ENCODE measurements at regions not wholly inside any gene's neighbourhood (a gene's known extent, or its start where the extent isn't known, plus 50 kb on each side); places are given as distances from the start of the nearest gene placed in this dataset.
"Not testable (repeated sequence)": the region's sequence is repeated elsewhere in the genome, so short reads cannot be mapped to it uniquely, and the experiment has no call there.

DNA sequence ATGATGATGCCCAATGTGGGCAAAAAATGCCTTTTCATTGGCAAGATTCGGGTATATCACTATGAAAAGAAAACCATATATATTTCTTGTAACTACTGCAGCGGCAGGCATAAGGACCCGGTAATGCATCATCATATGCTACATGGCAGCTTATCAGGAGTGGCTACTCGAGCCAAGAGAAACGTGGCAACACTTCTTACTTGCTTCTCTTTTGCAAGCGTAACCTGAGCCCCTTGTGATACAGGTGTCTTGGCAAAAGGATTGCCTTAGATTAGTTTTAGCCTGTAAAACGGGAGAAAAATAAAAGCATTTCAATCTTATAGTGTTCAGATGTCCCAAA lies 280.3 kb downstream of the SPRY1 start:
- no peak for DNase-seq

DNA sequence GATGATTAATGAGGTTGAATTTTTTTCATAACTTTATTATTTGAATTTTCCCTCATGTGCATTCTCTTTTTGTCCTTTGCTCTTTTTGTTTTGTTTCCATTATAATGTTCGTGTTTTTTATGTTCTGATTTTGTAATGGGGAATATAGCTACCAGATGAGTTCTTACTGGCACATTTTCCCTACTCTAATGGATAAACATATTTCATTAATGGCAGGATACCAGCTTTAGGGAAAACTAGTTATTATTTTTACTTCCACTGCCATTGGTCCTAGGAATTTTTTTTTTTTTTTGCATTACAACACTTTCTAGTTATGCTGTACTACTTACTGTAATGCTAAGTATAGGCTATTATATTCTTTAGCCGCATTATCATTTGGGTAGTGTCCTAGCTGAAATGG lies 286.3 kb downstream of the SPRY1 start:
- DNase-seq, result no peak

DNA sequence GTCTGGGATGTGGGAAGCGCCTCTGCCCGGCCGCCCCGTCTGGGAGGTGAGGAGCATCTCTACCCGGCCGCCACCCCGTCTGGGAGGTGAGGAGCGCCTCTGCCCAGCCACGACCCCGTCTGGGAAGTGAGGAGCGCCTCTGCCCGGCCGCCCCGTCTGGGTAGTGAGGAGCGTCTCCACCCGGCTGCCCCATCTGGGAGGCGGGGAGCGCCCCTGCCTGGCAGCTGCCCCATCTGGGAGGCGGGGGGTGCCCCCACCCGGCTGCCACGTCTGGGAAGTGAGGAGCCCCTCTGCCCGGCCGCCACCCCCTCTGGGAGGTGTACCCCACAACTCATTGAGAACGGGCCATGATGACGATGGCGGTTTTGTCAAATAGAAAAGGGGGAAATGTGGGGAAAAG lies 288.3 kb downstream of the SPRY1 start:
- DNase-seq, result not testable (repeated sequence)

DNA sequence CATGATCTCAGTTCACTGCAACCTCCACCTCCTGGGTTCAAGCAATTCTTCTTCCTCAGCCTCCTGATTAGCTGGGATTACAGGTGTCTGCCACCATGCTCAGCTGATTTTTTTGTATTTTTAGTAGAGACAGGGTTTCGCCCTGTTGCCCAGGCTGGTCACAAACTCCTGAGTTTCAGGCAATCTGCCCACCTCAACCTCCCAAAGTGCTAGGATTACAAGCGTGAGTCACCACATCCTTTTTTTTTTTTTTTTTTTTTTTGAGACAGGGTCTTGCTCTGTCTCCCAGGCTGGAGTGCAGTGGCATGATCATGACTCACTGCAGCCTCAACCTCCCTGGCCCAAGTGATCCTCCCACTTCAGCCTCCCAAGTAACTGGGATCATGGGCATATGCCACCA lies 298.9 kb downstream of the SPRY1 start:
- not testable (repeated sequence) for DNase-seq

DNA sequence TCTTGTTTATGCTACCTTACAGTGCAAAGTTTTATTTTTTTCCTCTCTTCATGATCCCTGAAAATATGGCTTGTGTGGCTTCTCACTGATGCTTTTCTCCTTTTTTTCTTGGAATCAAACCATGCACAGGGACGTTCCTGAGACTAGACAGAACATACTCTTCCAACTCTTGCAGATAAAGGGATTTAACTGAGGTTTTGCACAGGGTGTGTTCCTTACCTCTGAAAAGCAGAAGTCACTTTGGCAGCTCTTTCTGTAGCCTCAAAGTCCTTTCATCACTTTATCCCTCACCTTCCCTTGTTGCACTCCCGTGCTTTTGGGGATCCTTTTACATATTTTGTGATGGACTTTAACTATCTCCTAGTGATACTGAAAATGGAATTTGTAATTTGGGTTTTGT lies 300.1 kb downstream of the SPRY1 start:
- no peak for DNase-seq

DNA sequence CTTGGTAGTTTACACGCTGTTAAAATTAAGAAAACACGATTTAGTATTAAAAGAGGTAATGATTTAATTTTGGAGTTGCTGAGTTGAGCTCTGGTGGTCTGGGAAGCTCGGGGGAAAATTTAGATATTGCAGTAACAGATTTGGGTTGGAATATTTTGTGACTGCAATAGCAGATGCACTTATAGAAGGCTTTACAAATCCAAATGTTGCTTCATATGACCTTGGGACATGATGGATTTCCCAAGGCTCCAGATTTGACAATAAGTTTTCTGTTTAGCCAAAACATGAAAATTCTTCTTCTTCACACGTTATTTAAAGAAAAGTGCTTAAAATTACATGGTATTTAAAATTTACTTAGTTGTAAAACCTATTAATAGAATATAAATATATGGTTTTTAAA lies 302.0 kb downstream of the SPRY1 start:
- DNase-seq, result no peak

DNA sequence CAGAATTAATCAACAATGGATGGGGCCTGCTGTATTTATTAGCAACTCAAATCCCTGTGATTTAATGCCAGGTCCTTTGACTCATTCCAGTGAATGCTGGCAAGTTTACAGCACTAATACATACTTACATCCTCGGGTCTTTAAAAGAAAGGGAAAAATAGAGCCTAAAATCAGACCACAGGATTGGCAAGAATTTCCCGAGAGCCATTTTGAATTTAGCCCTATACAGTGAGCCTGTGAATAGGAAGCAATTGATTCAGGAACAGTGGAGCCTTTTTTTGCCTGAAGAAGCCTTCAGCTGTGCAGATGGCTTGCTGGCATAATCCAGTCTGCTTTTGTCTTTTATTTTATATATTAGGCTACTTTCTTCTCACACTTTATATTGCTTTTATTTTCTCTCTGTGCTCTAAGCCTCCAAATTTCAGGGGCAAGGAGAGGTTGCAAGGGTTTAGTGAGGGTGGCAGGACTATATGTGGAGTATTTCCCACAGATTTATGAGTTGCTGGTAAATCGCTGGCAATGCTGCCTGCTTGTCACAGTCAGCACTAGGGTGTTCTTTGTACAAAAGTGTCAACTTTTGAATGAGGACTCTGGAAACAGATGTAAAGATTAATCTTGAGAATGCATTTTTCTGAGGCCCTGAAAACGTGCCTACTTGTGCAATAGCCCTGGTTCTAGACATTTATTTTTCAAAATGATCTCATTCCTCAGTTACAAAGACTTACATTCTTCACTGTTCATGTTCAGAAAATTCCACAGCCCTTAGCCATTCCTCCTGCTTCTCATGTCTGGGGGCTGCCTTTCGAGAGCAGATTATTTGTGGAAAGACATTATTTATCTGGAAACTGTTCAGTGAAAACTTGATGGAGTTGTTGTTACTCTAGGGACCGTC lies 303.5 kb downstream of the SPRY1 start:
- DNase-seq, result peak; percentile 16

DNA sequence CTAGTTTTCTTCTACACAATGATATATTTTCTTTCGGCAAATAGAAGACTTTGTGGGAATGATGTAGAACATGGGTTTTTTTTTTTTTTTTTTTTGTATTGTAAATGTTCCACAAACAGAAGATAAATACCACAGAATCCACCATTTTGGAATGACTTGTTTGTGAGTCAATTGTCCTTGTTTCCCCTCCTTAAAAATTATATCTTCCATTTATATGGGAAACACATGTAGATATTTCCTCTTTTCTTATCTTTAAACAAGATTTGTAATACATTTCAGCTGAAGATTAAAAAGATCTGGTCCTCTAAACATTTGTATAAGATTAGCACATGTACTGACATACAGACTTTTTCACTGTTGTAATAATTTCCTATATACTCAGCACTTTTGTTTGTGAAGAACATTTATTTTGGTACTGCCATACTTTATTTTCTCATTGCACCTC lies 304.6 kb downstream of the SPRY1 start:
- no peak for DNase-seq

DNA sequence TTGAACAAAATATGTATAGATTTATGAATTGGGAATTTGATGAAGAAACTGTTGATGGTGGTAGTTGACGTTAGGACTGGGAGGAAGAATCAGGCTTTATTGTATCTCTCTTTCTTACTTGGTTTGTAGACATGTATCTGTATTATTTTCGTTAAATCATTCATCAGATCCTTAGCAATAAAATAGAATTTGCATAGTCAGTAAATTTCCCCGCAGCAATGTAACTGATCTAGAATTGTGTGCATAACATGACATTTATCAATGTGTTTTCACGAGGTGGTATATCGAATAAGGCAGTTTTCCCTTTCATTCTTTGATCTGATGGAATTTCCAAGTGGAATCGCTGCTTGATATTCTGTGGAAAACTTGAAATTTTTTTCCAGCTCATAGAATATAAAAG lies 308.8 kb downstream of the SPRY1 start:
- no peak for DNase-seq

DNA sequence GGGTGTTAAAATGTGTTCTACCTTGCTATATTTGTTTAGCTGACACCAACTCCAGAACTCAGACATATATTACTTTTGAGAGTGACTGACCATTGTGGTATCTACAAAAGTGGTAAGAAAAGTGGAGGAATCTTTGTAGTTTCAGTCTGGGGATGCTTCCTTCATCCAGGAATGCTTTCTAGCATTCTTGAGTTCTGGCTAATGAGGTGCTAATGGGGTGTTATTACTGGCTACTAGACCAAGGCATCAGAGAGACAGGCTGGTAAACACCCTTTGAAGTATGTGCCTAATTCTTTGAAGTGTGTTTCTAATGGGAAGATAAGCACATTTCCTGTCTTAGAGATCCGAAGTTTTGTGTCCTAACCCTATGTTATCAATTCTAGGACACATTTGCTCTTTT lies 310.4 kb downstream of the SPRY1 start:
- DNase-seq, result no peak

DNA sequence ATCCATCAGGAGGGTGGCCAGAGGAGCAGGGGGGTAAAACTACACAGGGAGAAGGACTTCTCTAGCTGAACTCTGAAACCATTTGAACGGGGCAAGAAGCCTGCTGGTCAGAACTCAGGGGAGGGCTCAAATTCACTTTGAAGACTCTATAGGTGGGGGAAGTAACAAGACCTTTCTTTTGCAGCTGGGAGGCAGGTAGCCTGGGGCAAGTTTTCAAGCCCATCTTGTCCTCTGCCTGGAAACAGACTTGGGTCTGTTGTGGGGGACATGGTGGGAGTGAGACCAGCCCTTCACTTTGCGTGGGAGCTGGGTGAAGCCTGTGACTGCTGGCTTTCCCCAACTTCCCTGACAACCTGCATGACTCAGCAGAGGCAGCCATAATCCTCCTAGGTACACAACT lies 312.3 kb downstream of the SPRY1 start:
- DNase-seq, result no peak

DNA sequence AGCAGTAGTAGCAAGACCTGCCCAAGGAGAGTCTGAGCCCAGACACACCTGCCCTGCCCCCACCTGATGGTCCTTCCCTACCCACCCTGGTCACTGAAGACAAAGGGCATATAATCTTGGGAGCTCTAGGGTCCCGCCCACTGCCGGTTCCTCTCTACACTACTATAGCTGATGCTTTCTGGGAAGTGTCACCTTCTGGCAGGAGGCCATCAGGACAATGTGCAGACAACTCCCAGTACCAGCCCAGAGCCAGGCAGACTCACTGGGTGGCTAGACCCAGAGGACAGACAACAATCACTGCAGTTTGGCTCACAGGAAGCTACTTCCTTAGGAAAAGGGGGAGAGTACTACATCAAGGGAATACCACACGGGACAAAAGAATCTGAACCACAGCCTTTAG lies 312.7 kb downstream of the SPRY1 start:
- DNase-seq, result no peak

DNA sequence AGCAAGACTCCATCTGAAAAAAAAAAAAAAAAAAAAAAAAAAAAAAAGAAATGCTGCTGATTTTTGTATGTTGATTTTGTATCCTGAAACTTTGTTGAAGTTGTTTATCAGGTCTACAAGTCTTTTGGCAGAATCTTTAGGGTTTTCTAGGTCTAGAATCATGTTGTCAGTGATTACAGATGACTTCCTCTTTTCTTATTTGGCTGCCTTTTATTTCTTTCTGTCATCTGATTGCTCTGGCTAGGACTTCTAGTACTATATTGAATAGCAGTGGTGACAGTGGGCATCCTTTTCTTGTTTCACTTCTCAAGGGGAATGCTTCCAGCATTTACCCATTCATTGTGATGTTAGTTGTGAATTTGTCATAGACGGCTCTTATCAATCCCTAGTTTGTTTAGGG lies 334.4 kb downstream of the SPRY1 start:
- DNase-seq, result no peak

DNA sequence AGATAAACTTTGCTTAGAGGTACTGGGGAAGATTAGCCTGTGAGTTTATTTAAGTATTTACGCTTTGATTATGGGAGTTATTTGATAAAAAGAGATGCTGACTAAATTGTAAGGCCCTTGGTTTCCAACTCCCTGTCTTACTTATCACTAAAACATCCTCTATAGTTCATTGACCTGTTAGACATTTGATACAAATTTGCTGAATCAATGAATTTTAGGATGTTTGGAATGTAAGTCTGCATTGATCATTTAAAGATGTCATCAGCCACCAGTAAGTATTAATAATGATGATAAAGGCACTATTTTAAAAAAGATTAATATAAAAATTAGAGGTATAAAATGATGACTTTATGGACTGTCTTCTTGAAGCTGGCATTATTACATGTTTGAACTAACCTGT lies 340.6 kb downstream of the SPRY1 start:
- no peak for DNase-seq

DNA sequence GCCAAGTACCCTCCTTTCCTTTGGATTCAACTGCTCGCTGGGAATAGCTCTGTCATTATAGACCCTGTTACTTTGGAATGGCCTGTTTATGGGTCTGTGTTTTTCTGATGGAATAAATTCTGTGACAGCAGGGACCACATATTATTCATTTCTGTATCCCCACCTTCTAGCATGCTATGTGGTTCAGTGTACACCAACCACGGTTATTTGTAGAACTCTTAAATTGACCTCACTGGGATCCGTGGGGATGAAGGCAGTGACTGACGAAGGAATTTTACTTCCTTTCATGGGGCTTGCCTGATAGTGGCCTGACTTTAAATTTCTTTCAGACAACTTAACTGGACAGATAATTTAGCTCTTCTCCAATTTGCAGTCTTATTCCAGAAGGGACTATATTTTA lies 343.2 kb downstream of the SPRY1 start:
- no peak for DNase-seq

DNA sequence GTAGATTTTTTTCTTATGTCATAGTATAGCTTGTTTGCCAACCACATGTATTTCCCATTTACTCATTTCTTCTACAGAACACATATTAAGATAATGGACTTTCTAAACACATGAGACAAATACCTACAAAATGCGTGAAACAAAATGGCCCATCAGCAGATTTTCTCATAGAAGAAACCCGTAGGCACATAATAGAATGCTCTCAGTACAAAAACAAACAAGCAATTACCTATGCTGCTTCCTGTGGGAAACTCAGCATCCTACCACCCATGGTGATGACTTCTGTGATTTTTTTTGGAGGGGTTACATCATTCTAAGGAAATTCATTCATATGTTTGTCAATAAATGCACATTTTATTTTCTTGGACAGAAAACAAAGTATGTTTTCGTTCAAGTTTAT lies 343.6 kb downstream of the SPRY1 start:
- no peak for DNase-seq

DNA sequence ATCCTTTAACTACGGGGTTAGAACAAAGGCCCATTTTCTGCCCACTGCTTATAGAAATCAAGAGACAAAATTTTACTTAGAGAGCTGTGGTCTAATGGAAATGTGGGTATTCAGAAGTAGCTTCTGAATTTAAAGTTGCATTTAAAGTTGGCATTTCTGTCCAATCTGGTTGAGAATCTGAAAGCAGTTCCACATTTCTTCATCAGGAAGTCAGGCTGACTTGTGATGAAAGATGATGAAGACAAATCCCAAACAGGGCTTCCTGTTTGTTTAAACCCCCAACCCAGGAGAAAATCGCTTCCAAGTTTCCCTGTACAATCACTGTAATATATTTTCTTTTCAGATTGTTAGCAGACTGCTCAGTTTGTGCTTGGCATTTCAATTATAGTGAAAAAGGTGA lies 345.3 kb downstream of the SPRY1 start:
- no peak for DNase-seq

DNA sequence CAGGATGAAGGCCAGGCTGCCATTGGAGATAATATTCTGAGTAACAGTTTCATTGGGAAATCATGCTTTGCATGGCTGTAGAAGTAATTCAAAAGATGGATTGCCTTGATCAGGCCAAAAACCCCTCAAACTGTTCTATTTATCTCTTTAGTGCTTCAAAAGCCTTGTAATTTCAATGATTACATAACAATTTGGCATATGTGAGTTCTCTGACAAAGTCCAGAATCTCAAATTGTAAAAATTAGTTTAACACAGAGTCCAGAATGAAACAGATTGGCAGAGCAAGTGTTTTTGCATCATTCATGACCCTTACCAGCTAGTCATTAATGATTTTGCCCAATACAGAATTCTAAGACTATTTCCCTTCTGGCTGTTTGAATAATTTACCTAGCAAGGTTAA lies 347.3 kb downstream of the SPRY1 start:
- DNase-seq, result no peak

DNA sequence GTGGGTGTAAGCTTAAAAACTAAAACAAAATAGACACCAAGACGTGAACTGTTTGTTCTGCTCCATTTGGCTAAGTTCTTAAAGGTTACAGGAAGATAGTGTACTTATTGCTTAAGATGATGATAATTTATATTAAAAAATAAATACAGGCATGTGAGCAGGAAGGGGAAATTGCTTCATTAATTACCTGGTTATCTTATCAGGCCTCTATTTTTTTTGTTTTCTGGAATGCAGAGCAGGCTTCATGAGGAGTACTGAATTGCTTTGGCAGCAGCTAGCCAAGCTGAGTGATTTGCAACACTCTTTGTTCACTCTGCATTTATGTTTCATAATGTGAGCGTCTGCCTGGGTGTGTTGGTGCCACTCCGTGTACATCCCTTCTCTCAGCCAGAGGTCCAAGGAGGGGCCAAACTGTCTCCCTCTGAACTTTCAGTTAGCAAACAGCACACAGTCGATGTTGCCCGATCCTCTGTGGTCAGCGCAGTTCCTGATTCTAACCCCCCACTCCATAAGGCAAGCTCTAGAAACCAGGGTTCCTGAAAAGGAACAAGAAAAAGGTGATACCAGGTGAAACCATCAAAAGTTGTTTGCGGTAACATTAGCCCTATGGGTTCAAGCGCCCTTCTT lies 348.2 kb downstream of the SPRY1 start:
- DNase-seq, result peak; percentile 3

DNA sequence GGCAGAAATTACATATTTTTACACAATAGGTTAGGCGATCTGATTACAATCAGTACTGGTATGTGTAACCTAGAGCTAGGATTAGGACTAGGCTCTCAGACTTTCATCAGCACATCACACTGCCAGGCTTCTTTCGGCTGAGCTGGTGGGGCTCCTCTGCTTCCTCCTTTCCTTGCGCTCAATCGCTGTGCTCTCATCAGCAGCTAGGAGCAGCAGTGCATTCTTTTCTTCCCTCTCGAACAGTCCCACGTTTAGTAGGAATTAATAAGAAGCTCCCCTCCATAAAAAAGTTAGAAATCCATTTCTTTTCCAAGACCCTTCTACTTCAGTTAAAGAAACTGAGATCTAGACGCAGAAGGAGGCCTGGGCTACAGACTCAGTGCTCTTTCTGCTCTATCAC lies 350.4 kb downstream of the SPRY1 start:
- peak; percentile 12 for DNase-seq

DNA sequence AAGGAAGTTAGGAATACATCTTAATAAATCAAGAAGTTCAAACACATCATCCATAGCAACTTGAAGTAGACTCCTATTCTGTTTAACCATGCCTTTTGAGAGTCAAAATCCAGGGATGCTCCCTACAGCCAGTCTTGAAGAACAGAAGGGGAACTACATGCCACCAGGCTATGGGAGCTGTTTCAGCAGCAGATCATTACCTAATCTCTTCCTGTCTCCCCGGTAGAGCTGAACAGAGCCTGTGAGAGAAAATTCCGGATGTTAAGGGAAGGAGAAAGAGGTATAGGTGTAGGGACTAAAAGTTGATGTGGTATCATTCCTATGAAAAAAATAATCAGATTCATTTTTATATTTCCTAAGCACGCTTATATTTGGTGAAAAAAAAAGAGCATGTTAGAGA lies 352.2 kb downstream of the SPRY1 start:
- DNase-seq, result no peak

DNA sequence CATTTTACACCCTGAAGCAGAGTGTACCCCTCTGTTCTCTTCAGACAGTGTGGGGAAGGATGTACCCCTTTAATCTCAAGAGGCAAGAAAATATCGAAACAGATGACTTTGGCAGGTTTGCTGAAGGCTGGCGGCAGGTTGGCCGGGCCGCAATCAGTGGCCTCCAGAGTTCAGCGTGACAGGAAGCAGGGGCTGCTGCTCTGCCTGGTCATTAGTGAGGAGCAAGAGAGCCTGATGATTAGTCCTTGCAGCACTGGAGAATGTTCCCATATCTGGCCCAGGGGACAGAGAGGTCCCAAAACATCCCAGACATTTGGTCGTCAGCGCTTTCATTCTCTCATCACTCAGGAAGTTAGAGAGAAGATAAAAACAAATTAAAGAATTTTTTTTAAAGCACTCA lies 352.8 kb downstream of the SPRY1 start:
- DNase-seq, result peak; percentile 4

DNA sequence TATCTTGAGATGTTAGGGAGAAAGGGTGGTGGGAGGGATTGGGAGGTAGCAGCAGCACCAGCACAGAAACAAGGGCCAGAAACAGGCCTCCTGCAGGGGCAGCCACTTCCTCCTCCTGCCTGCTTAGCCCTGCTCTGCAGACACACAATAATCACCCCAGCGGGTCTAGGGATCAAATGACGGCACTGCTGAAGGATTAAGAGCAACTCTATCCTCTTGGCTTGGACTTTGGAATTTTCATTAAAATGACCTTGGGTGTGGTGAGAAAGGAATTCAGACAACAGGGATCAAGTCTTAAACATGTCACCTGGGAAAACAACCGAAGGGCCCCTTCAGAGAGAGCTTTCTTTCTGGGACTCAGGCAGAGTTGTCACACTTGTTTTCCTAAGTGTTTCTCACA lies 353.4 kb downstream of the SPRY1 start:
- peak; percentile 6 for DNase-seq

DNA sequence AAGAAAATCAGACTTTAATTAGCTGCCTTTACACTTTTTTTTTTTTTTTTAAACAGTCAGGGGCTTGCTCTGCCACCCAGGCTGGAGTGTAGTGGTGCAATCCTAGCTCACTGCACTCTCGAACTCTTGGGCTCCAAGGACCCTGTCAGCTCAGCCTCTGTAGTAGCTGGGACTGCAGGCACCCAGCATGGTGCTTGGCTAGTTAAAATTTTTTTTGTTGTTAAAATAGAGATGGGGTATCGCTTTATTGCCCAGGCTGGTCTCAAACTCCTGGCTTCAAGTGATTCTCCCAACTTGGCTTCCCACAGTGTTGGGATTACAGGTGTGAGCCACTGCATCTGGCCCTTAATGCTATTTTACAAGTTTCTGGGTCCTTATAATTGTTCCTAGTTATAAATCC lies 359.1 kb downstream of the SPRY1 start:
- no peak for DNase-seq
